Endothelial cell (in vitro differentiated cells): ENCODE measurements at regions not wholly inside any gene's neighbourhood (a gene's known extent, or its start where the extent isn't known, plus 50 kb on each side); places are given as distances from the start of the nearest gene placed in this dataset.

ENCODE experiments used
- DNase-seq: peaks from one replicate; pipeline ENCODE4 v3.0.0; 2021; ENCODE audit warnings: low spot score
- H3K27ac Mint-ChIP-seq: one replicate; pipeline ENCODE4 v1.8.0; 2021; ENCODE audit warnings: mixed read lengths, inconsistent platforms; ENCODE audit not compliant: unreplicated experiment
- H3K27me3 Mint-ChIP-seq: one replicate; pipeline ENCODE4 v1.8.0; 2021; ENCODE audit warnings: mild to moderate bottlenecking, moderate library complexity, mixed read lengths, inconsistent platforms; ENCODE audit not compliant: unreplicated experiment
- H3K36me3 Mint-ChIP-seq: one replicate; pipeline ENCODE4 v1.8.0; 2021; ENCODE audit warnings: mild to moderate bottlenecking, low read depth, mixed read lengths, inconsistent platforms; ENCODE audit not compliant: unreplicated experiment
- H3K4me1 Mint-ChIP-seq: one replicate; pipeline ENCODE4 v1.8.0; 2021; ENCODE audit warnings: mild to moderate bottlenecking, mixed read lengths, inconsistent platforms; ENCODE audit not compliant: unreplicated experiment
- H3K4me3 Mint-ChIP-seq: one replicate; pipeline ENCODE4 v1.8.0; 2021; ENCODE audit warnings: mild to moderate bottlenecking, mixed read lengths, inconsistent platforms; ENCODE audit not compliant: unreplicated experiment
- H3K9me3 Mint-ChIP-seq: one replicate; pipeline ENCODE4 v1.8.0; 2021; ENCODE audit warnings: mixed read lengths, inconsistent platforms; ENCODE audit not compliant: unreplicated experiment
- CTCF ChIP-seq: fragments of 200-600 bp; sonication (generic); IDR thresholded peaks from one replicate; pipeline ENCODE4 v1.5.0; 2021; ENCODE audit warnings: antibody characterized with exemption; ENCODE audit not compliant: unreplicated experiment

GRCh38 chr6:19032591-19033295, 645.6 kb downstream of the RNF144B start:
- no peaks in the 10 kb centered on the region for H3K36me3 Mint-ChIP-seq
- no peaks in the 10 kb centered on the region for H3K27me3 Mint-ChIP-seq
- no peak overlapping the region for H3K4me3 Mint-ChIP-seq
- H3K9me3 Mint-ChIP-seq = no peaks in the 10 kb centered on the region
- no peak for TF ChIP-seq CTCF
- H3K27ac Mint-ChIP-seq = no peak overlapping the region
- no peaks in the 10 kb centered on the region for H3K4me1 Mint-ChIP-seq
- DNase-seq = no peak

- Mint-ChIP-seq H3K27ac (no peak overlapping the region), H3K4me3 (no peak overlapping the region), H3K4me1 (no peaks in the 10 kb centered on the region), H3K36me3 (no peaks in the 10 kb centered on the region), H3K27me3 (no peaks in the 10 kb centered on the region), H3K9me3 (no peaks in the 10 kb centered on the region)
- no peak for TF ChIP-seq CTCF
- DNase-seq = no peak
Measured at GRCh38 chr6:19033683-19034082, 646.5 kb downstream of the RNF144B start.

DNA sequence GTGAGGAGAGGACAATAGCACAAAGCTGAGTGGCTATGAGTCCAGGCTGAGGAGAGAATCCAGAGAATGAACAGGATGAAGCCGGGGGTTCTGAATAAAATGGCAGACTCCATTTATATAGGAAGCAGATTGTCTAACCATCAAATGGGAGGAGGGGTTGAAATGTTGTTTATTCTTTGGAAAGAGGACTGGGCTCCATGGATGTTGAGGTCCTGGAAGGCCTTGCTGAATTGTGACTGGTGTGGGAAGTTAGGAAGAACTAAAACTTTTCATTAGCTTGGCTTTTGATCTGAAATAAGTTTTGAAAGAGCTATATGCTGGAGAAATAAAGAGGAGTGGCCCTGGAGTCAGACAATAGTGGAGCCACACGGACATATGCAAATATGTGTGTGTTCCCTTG, 647.8 kb downstream of the RNF144B start:
- Mint-ChIP-seq H3K36me3 (no peaks in the 10 kb centered on the region), H3K4me3 (no peak overlapping the region), H3K27ac (no peak overlapping the region), H3K4me1 (peaks cover 2% of the 10 kb centered on the region), H3K27me3 (no peaks in the 10 kb centered on the region), H3K9me3 (no peaks in the 10 kb centered on the region)
- no peak for DNase-seq
- no peak for TF ChIP-seq CTCF

DNA sequence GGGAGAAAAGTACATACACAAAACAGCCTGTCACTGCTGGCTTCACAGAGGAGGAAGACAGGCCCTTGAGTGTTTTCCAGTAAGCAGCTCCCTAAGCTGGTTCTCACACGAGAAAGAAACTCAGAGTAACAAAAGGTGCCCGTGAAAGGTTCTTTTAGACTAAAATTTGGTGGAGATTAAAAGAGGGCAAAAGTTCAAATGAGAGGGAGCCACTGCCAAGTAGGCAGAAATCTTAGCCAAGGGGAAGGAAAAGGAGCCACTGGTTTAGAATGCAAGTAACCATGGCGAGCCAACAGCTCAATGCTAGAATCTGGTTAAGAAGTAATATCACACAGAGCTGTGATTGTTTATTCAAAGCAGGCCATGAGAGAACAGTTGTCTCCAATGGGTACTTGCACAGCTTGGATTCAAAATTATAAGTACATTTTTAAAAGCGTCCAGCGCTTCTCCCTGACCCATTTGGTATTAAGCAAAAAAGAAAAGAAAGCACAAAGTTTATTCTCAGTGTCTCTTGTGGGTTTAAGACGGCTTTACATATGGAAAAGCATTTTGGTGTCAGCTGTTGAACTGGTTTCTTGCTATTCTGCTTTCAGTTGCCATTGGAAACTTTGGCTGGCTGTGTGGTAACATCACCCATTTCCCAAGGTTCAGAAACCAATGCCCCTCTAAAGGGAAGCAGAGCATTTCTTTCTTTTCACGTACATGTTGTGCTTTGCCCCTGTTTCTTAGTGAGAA, 648.5 kb downstream of the RNF144B start:
- no peak for DNase-seq
- TF ChIP-seq CTCF = no peak
- H3K27ac Mint-ChIP-seq = no peak overlapping the region
- H3K36me3 Mint-ChIP-seq = no peaks in the 10 kb centered on the region
- peaks cover 7% of the 10 kb centered on the region for H3K4me1 Mint-ChIP-seq
- no peaks in the 10 kb centered on the region for H3K9me3 Mint-ChIP-seq
- H3K27me3 Mint-ChIP-seq = no peaks in the 10 kb centered on the region
- no peak overlapping the region for H3K4me3 Mint-ChIP-seq

DNA sequence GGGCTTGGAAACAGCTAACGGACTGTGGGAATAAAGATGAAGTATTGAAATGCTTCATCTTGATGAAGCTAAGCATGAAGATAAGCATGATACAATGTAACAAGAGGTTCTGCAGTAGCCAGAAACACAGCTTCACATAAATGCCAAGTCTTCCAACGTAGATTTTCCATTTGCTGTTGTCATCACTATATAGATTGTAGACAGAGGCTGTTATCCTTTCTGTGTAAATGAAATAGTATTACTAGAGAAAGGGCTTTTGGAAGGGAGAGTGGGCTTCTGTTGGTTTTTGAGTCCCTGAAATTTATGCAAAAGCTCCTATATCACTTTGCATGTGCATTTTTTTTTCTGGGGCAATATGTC, 649.0 kb downstream of the RNF144B start:
- Mint-ChIP-seq H3K9me3 (no peaks in the 10 kb centered on the region), H3K27ac (no peak overlapping the region), H3K4me1 (peaks cover 8% of the 10 kb centered on the region), H3K36me3 (no peaks in the 10 kb centered on the region), H3K4me3 (no peak overlapping the region), H3K27me3 (no peaks in the 10 kb centered on the region)
- TF ChIP-seq CTCF = no peak
- DNase-seq = no peak
